H1 (cell line): ENCODE measurements at regions not wholly inside any gene's neighbourhood (a gene's known extent, or its start where the extent isn't known, plus 50 kb on each side); places are given as distances from the start of the nearest gene placed in this dataset.

Experiments used
- CTCF ChIA-PET: fragments of 300-600 bp; sonication (Branson Sonifier 250); formaldehyde crosslinking; loops from one replicate; lab custom pipeline; 2021; ENCODE audit not compliant: partially characterized antibody; lab: Charles Lee
- POLR2A ChIA-PET: fragments of 300-600 bp; sonication (Branson Sonifier 250); formaldehyde crosslinking; loops from one replicate; lab custom pipeline; 2021; ENCODE audit warnings: inconsistent platforms; ENCODE audit not compliant: partially characterized antibody; lab: Charles Lee
- DNase-seq, 2 experiments: peaks; one replicate each; pipeline versions ENCODE4 v3.0.0 to v3.0.0-alpha.2; 2010 to 2022; ENCODE audit warnings: low spot score in 2 of 2, low read depth in 1 of 2, mixed read lengths in 1 of 2
- FAIRE-seq: peaks from 2 replicates; lab custom pipeline; 2011; peaks lifted over from hg19 to GRCh38; lab: Jason Lieb, UNC
- H2AFZ ChIP-seq: 2 replicates; pipeline ENCODE4 v1.8.1; 2012; ENCODE audit warnings: low read length, inconsistent platforms
- H2AK5ac ChIP-seq: 2 replicates; pipeline ENCODE4 v1.6.1; 2013; ENCODE audit warnings: low read depth, low read length
- H2BK120ac ChIP-seq: replicated peaks from 2 replicates; pipeline ENCODE3; 2013; ENCODE audit warnings: low read depth, low read length, inconsistent platforms
- H2BK12ac ChIP-seq: 2 replicates; pipeline ENCODE4 v1.6.1; 2013; ENCODE audit warnings: low read depth, low read length
- H2BK15ac ChIP-seq: 2 replicates; pipeline ENCODE4 v1.6.1; 2013; ENCODE audit warnings: low read length
- H2BK20ac ChIP-seq: 2 replicates; pipeline ENCODE4 v1.6.1; 2013; ENCODE audit warnings: low read length
- H2BK5ac ChIP-seq: 2 replicates; pipeline ENCODE4 v1.6.1; 2013; ENCODE audit warnings: low read depth, low read length
- H3K14ac ChIP-seq: 2 replicates; pipeline ENCODE4 v1.6.1; 2013; ENCODE audit warnings: inconsistent platforms; ENCODE audit not compliant: insufficient read length
- H3K18ac ChIP-seq: 2 replicates; pipeline ENCODE4 v1.6.1; 2013; ENCODE audit warnings: low read length; ENCODE audit errors: extremely low read depth
- H3K23ac ChIP-seq: 2 replicates; pipeline ENCODE4 v1.6.1; 2013; ENCODE audit warnings: inconsistent platforms; ENCODE audit not compliant: insufficient read length
- H3K23me2 ChIP-seq: 2 replicates; pipeline ENCODE4 v1.6.1; 2013; ENCODE audit warnings: low read depth, low read length
- H3K27ac ChIP-seq: 2 replicates; pipeline ENCODE4 v1.6.1; 2011; ENCODE audit warnings: low read depth, low read length, inconsistent platforms
- H3K27me3 ChIP-seq, 4 experiments: replicated peaks in 1 of 4; 1 replicate in 1 of 4; 2 replicates in 3 of 4; pipeline versions ENCODE4 v1.6.1 to v1.8.1; 2011 to 2013; ENCODE audit warnings: low read length in 3 of 4, mild to moderate bottlenecking in 3 of 4, inconsistent platforms in 2 of 4, mixed read lengths in 2 of 4, moderate library complexity in 1 of 4; ENCODE audit not compliant: control insufficient read depth in 3 of 4, insufficient read depth in 3 of 4; ENCODE audit errors: extremely low read depth in 1 of 4
- H3K36me3 ChIP-seq, 4 experiments: 2 replicates each; pipeline versions ENCODE4 v1.6.1 to v1.8.1; 2011 to 2013; ENCODE audit warnings: mild to moderate bottlenecking in 4 of 4, low read length in 3 of 4, moderate library complexity in 2 of 4, control low read depth in 1 of 4, inconsistent platforms in 1 of 4; ENCODE audit not compliant: insufficient read depth in 4 of 4, control insufficient read depth in 2 of 4
- H3K4ac ChIP-seq: replicated peaks from 2 replicates; pipeline ENCODE3; 2013; ENCODE audit warnings: low read length, low read depth, mixed read lengths, inconsistent platforms; ENCODE audit not compliant: insufficient read length
- H3K4me1 ChIP-seq, 4 experiments: replicated peaks in 1 of 4; 1 replicate in 1 of 4; 2 replicates in 3 of 4; pipeline versions ENCODE4 v1.6.1 to v1.8.1; 2011 to 2013; ENCODE audit warnings: low read length in 3 of 4, inconsistent platforms in 2 of 4, mixed read lengths in 1 of 4; ENCODE audit not compliant: insufficient read depth in 4 of 4, control insufficient read depth in 3 of 4
- H3K4me2 ChIP-seq, 2 experiments: 2 replicates each; pipeline versions ENCODE4 v1.6.1 to v1.8.1; 2011 to 2013; ENCODE audit warnings: low read depth in 2 of 2, low read length in 2 of 2, control low read depth in 1 of 2, inconsistent platforms in 1 of 2, mild to moderate bottlenecking in 1 of 2; ENCODE audit not compliant: insufficient read depth in 1 of 2
- H3K4me3 ChIP-seq, 4 experiments: fragments of 200-600, 300-600 bp in 1 of 4; sonication (generic), shearing (Covaris generic), sonication (Bioruptor Twin) in 1 of 4; 2 replicates each; pipeline versions ENCODE4 v1.5.1 to v1.8.1; 2011 to 2016; ENCODE audit warnings: low read length in 4 of 4, low read depth in 3 of 4, control low read depth in 2 of 4, inconsistent platforms in 2 of 4, mild to moderate bottlenecking in 2 of 4, mixed read lengths in 1 of 4, moderate library complexity in 1 of 4; ENCODE audit not compliant: insufficient read depth in 2 of 4; ENCODE audit errors: extremely low read depth in 1 of 4
- H3K56ac ChIP-seq: replicated peaks from 2 replicates; pipeline ENCODE3; 2013; ENCODE audit warnings: low read depth, mild to moderate bottlenecking, mixed read lengths, low read length, inconsistent platforms; ENCODE audit not compliant: insufficient read length
- H3K79me1 ChIP-seq: 2 replicates; pipeline ENCODE4 v1.6.1; 2013; ENCODE audit warnings: low read depth, low read length, control low read depth
- H3K79me2 ChIP-seq, 2 experiments: 2 replicates each; pipeline versions ENCODE4 v1.6.1 to v1.8.1; 2012 to 2013; ENCODE audit warnings: low read length in 2 of 2, mild to moderate bottlenecking in 2 of 2, inconsistent platforms in 1 of 2; ENCODE audit not compliant: insufficient read depth in 2 of 2, control insufficient read depth in 1 of 2
- H3K9ac ChIP-seq, 4 experiments: replicated peaks in 1 of 4; 1 replicate in 1 of 4; 2 replicates in 3 of 4; pipeline versions ENCODE4 v1.6.1 to v1.8.1; 2011 to 2013; ENCODE audit warnings: low read depth in 3 of 4, low read length in 3 of 4, control low read depth in 2 of 4, mild to moderate bottlenecking in 2 of 4, moderate library complexity in 2 of 4, inconsistent platforms in 1 of 4; ENCODE audit errors: extremely low read depth in 1 of 4
- H3K9me3 ChIP-seq, 2 experiments: 2 replicates each; pipeline versions ENCODE4 v1.6.1 to v1.8.1; 2012 to 2013; ENCODE audit warnings: mild to moderate bottlenecking in 2 of 2, moderate library complexity in 2 of 2, control low read depth in 1 of 2, inconsistent platforms in 1 of 2, low read depth in 1 of 2, low read length in 1 of 2, mixed read lengths in 1 of 2; ENCODE audit not compliant: insufficient read depth in 2 of 2
- H4K20me1 ChIP-seq, 2 experiments: replicated peaks in 1 of 2; 2 replicates each; pipeline versions ENCODE3 to v1.8.1; 2011 to 2013; ENCODE audit warnings: inconsistent platforms in 2 of 2, low read length in 2 of 2, mild to moderate bottlenecking in 1 of 2; ENCODE audit not compliant: insufficient read depth in 2 of 2, control insufficient read depth in 1 of 2
- H4K5ac ChIP-seq: 2 replicates; pipeline ENCODE4 v1.6.1; 2013; ENCODE audit warnings: low read length, low read depth, mixed read lengths, inconsistent platforms; ENCODE audit not compliant: insufficient read length
- H4K8ac ChIP-seq: 2 replicates; pipeline ENCODE4 v1.8.0; 2013; ENCODE audit warnings: mild to moderate bottlenecking, moderate library complexity, low read length, inconsistent platforms; ENCODE audit not compliant: insufficient read depth; ENCODE audit errors: extremely low read depth
- H4K91ac ChIP-seq: replicated peaks from 2 replicates; pipeline ENCODE3; 2013; ENCODE audit warnings: low read length, mixed read lengths, inconsistent platforms; ENCODE audit not compliant: insufficient read length
- ASH2L ChIP-seq: fragments of 200-600, 300-600 bp; sonication (generic); IDR thresholded peaks from one replicate; pipeline ENCODE4 v1.7.1; 2017; ENCODE audit warnings: low read length
- BACH1 ChIP-seq: IDR thresholded peaks from 2 replicates; pipeline ENCODE4 v1.6.1; 2012; ENCODE audit warnings: low read length, improper control_type of control experiment
- CHD2 ChIP-seq: IDR thresholded peaks from 2 replicates; pipeline ENCODE4 v1.6.1; 2012; ENCODE audit warnings: low read length, improper control_type of control experiment
- EZH2 ChIP-seq: fragments of 200-600 bp; sonication (generic); IDR thresholded peaks from 2 replicates; pipeline ENCODE4 v1.7.1; 2012; ENCODE audit warnings: low read depth, mild to moderate bottlenecking, moderate library complexity, low read length, inconsistent platforms; ENCODE audit not compliant: severe bottlenecking
- HDAC2 ChIP-seq, 2 experiments: fragments of 300-600 bp in 1 of 2; sonication (generic) in 1 of 2; IDR thresholded peaks; 2 replicates each; pipeline ENCODE4 v1.6.1; 2011 to 2012; ENCODE audit warnings: low read depth in 2 of 2, low read length in 2 of 2, mild to moderate bottlenecking in 2 of 2, moderate library complexity in 2 of 2, borderline replicate concordance in 1 of 2, inconsistent platforms in 1 of 2
- KDM5A ChIP-seq: fragments of 200-600 bp; IDR thresholded peaks from 2 replicates; pipeline ENCODE4 v1.7.1; 2012; ENCODE audit warnings: mild to moderate bottlenecking, low read length, inconsistent platforms, mixed read lengths
- NANOG ChIP-seq: IDR thresholded peaks from 2 replicates; pipeline ENCODE4 v1.6.1; 2011; ENCODE audit warnings: low read length, low read depth, mild to moderate bottlenecking, inconsistent platforms; ENCODE audit not compliant: insufficient read depth, poor library complexity, severe bottlenecking
- SIN3A ChIP-seq, 2 experiments: IDR thresholded peaks in 1 of 2; conservative IDR thresholded peaks in 1 of 2; 2 replicates each; pipeline ENCODE4 v1.6.1; 2011 to 2012; ENCODE audit warnings: low read length in 2 of 2, improper control_type of control experiment in 1 of 2, low read depth in 1 of 2, mild to moderate bottlenecking in 1 of 2
- TCF12 ChIP-seq: IDR thresholded peaks from 2 replicates; pipeline ENCODE4 v1.6.1; 2011; ENCODE audit warnings: low read depth, mild to moderate bottlenecking, low read length
- ZNF274 ChIP-seq: IDR thresholded peaks from 2 replicates; pipeline ENCODE4 v1.7.0; 2012; ENCODE audit warnings: low read length, borderline replicate concordance; ENCODE audit errors: extremely low read depth
- WGBS, 2 experiments: shearing (Covaris generic) in 1 of 2; methylation state at CpG; one replicate each; pipeline versions ENCODE4 v1.1.6 to v1.1.7; 2013 to 2015; ENCODE audit warnings: low lambda C conversion rate in 2 of 2, mixed read lengths in 2 of 2, inconsistent platforms in 1 of 2, low coverage in 1 of 2, missing lambda C conversion rate in 1 of 2; ENCODE audit not compliant: insufficient replicate concordance in 2 of 2, insufficient coverage in 1 of 2, insufficient read length in 1 of 2; ENCODE audit errors: extremely low coverage in 1 of 2, missing lambda C conversion rate in 1 of 2; 5-methylcytosine and 5-hydroxymethylcytosine counted together
- TF ChIP-seq, protein P1 (sequence below): IDR thresholded peaks from 2 replicates; pipeline ENCODE4 v1.6.1; 2012; ENCODE audit warnings: low read length, inconsistent platforms

DNA sequence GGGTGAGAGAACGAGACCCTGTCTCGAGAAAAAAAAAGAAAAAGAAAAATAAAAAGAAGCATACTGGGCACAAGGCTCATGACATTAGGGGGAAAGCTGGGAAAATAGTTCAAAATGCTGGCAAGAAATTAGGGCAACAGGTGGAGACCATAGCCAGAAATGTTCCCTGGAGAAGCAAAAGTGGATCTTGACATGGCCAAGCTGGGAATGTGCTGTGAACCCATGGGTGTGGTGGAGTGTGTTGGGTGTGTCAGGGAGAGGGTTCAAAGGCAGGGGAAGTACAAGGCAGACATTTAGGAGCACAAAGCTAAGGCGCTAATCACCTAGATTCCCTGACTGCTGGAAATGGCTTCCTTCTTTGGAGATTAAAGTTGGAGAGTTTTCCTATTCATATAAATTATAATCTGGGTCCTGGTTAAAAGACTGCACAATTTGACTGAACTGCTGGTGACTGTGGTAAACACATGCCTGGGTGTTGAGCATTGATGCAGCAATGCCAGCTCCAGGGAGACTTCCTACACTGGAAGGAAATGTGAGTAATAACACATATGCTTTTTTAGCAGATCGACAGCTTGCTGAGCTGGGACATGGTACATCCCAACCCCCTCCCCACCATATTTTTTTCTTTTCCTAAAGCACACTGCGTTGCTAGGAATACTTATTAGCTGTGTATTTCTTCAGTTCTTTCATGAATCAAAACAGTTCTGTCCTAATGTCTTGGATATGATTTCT, 70.1 kb upstream of the ARHGAP21 start:
- DNase-seq (no peak), FAIRE-seq (no peak)
- no peak for TF ChIP-seq ASH2L
- TF ChIP-seq, protein P1, sequence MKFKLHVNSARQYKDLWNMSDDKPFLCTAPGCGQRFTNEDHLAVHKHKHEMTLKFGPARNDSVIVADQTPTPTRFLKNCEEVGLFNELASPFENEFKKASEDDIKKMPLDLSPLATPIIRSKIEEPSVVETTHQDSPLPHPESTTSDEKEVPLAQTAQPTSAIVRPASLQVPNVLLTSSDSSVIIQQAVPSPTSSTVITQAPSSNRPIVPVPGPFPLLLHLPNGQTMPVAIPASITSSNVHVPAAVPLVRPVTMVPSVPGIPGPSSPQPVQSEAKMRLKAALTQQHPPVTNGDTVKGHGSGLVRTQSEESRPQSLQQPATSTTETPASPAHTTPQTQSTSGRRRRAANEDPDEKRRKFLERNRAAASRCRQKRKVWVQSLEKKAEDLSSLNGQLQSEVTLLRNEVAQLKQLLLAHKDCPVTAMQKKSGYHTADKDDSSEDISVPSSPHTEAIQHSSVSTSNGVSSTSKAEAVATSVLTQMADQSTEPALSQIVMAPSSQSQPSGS: no peak
- no peak for TF ChIP-seq SIN3A (conservative IDR thresholded peaks at IDR 0.05 in 1 of 2, IDR thresholded peaks at IDR 0.05 in 1 of 2; ENCODE audit: low read depth in 1 of 2, low read length in 2 of 2)
- no peak for TF ChIP-seq CHD2
- no peak for TF ChIP-seq BACH1
- TF ChIP-seq EZH2: no peak
- no peak for TF ChIP-seq ZNF274
- TF ChIP-seq TCF12: no peak
- TF ChIP-seq KDM5A: no peak
- no peak for TF ChIP-seq NANOG
- TF ChIP-seq HDAC2 (IDR thresholded peaks at IDR 0.05; ENCODE audit: borderline replicate concordance in 1 of 2, low read depth in 2 of 2, low read length in 2 of 2): no peak

More for the DNA sequence above, 70.1 kb upstream of the ARHGAP21 start:
- H2AK5ac ChIP-seq: no peak overlapping the region
- H3K9ac ChIP-seq: no peak overlapping the region
- no peaks in the 10 kb centered on the region for H3K36me3 ChIP-seq
- no peaks in the 10 kb centered on the region for H3K27me3 ChIP-seq
- H4K5ac ChIP-seq: no peak overlapping the region
- no peak overlapping the region for H3K18ac ChIP-seq
- H3K4me1 ChIP-seq: no peaks in the 10 kb centered on the region
- no peak overlapping the region for H2BK120ac ChIP-seq
- H3K14ac ChIP-seq: no peak overlapping the region
- POLR2A ChIA-PET: no interaction called here
- no peak overlapping the region for H2BK20ac ChIP-seq
- no peaks in the 10 kb centered on the region for H3K79me1 ChIP-seq
- H4K91ac ChIP-seq: no peak overlapping the region
- no peak overlapping the region for H2BK12ac ChIP-seq
- 92% methylated on average over 5 of the region's 5 CpGs; no CpG with 5 or more reads in 1 of the 2 experiments for WGBS, 2 experiments
- no peak overlapping the region for H3K4ac ChIP-seq
- no peak overlapping the region for H3K4me2 ChIP-seq
- H3K4me3 ChIP-seq: no peak overlapping the region
- H3K23ac ChIP-seq: no peak overlapping the region
- H2BK15ac ChIP-seq: no peak overlapping the region
- H3K56ac ChIP-seq: no peak overlapping the region
- no peaks in the 10 kb centered on the region for H3K79me2 ChIP-seq
- no peaks in the 10 kb centered on the region for H3K23me2 ChIP-seq
- no peaks in the 10 kb centered on the region for H4K20me1 ChIP-seq
- CTCF ChIA-PET: interaction anchor here (0.7 to 2.1 kb wide), 4 partner anchors 9 to 176 kb away, joined by 3 to 4 read pairs (median 4); no protein-coding TSS in a partner anchor
- H2AFZ ChIP-seq: no peak overlapping the region
- no peak overlapping the region for H3K27ac ChIP-seq
- no peak overlapping the region for H2BK5ac ChIP-seq
- no peaks in the 10 kb centered on the region for H3K9me3 ChIP-seq
- no peak overlapping the region for H4K8ac ChIP-seq
